K562 (cell line): ENCODE measurements at regions not wholly inside any gene's neighbourhood (a gene's known extent, or its start where the extent isn't known, plus 50 kb on each side); places are given as distances from the start of the nearest gene placed in this dataset.

ENCODE experiments used
- CBFA2T3 ChIP-seq: fragments of 450-650 bp; IDR thresholded peaks from 2 replicates; pipeline ENCODE4 v1.6.1; 2017
- CBX5 ChIP-seq: IDR thresholded peaks from 2 replicates; pipeline ENCODE4 v1.6.1; 2014; ENCODE audit warnings: low read depth, borderline replicate concordance
- GATA2 ChIP-seq: sonication (generic); formaldehyde crosslinking; IDR thresholded peaks from 2 replicates; pipeline ENCODE4 v1.4.0; 2020; ENCODE audit warnings: mild to moderate bottlenecking, missing genetic modification reagents
- MEF2D ChIP-seq: conservative IDR thresholded peaks from 2 replicates; pipeline ENCODE4 v1.6.1; 2016; ENCODE audit warnings: low read depth, missing genetic modification characterization, missing compliant biosample characterization
- NFIC ChIP-seq: fragments of 450-650 bp; IDR thresholded peaks from 2 replicates; pipeline ENCODE4 v1.6.1; 2017; ENCODE audit warnings: mild to moderate bottlenecking, inconsistent platforms
- NR2C2 ChIP-seq, 2 experiments: fragments of 200-800 bp in 1 of 2; sonication (Bioruptor generic) in 1 of 2; sonication (generic) in 1 of 2; formaldehyde crosslinking in 1 of 2; IDR thresholded peaks; 2 replicates each; pipeline versions ENCODE4 v1.6.1 to v1.8.0; 2016 to 2022; ENCODE audit warnings: mild to moderate bottlenecking in 1 of 2, missing compliant biosample characterization in 1 of 2, missing genetic modification characterization in 1 of 2, missing genetic modification reagents in 1 of 2
- PCBP1 ChIP-seq: fragments of 200-400 bp; formaldehyde crosslinking; IDR thresholded peaks from 2 replicates; pipeline ENCODE4 v1.6.1; 2018; ENCODE audit warnings: mild to moderate bottlenecking, low read depth, low read length; ENCODE audit not compliant: poor library complexity, severe bottlenecking
- PHB2 ChIP-seq: fragments of 450-650 bp; IDR thresholded peaks from 2 replicates; pipeline ENCODE4 v1.6.1; 2017; ENCODE audit warnings: low read depth
- POLR2AphosphoS5 ChIP-seq: IDR thresholded peaks from 2 replicates; pipeline ENCODE4 v1.6.1; 2011; ENCODE audit warnings: mild to moderate bottlenecking, low read depth, low read length, moderate library complexity; ENCODE audit not compliant: control insufficient read depth, insufficient read depth
- RBM39 ChIP-seq: fragments of 200-400 bp; formaldehyde crosslinking; optimal IDR thresholded peaks from 2 replicates; pipeline ENCODE3; 2018; ENCODE audit warnings: low read depth, low read length
- RNF219 ChIP-seq: fragments of 250-450 bp; sonication (Bioruptor Pico); IDR thresholded peaks from 2 replicates; pipeline ENCODE4 v1.5.0; 2022; ENCODE audit warnings: mild to moderate bottlenecking
- TAF15 ChIP-seq: fragments of 200-400 bp; formaldehyde crosslinking; IDR thresholded peaks from 2 replicates; pipeline ENCODE4 v1.6.1; 2017; ENCODE audit warnings: mild to moderate bottlenecking, low read depth, low read length, moderate library complexity
- TEAD2 ChIP-seq: fragments of 450-650 bp; IDR thresholded peaks from 2 replicates; pipeline ENCODE4 v1.6.1; 2016; ENCODE audit warnings: missing genetic modification characterization, control low read depth, missing compliant biosample characterization
- ZFPM2 ChIP-seq: fragments of 250-450 bp; sonication (Bioruptor Pico); IDR thresholded peaks from 2 replicates; pipeline ENCODE4 v1.5.1; 2022; ENCODE audit warnings: mild to moderate bottlenecking
- ZKSCAN3 ChIP-seq: fragments of 250-450 bp; sonication (Bioruptor Pico); IDR thresholded peaks from 2 replicates; pipeline ENCODE4 v1.4.0; 2020
- ZNF175 ChIP-seq: fragments of 200-800 bp; sonication (Bioruptor generic); IDR thresholded peaks from 2 replicates; pipeline ENCODE4 v1.6.1; 2016; ENCODE audit warnings: low read depth, mild to moderate bottlenecking, missing genetic modification characterization, missing compliant biosample characterization
- ZNF408 ChIP-seq: fragments of 250-450 bp; sonication (Bioruptor Pico); IDR thresholded peaks from 2 replicates; pipeline ENCODE4 v1.4.0; 2020; ENCODE audit warnings: low read depth, mild to moderate bottlenecking, moderate library complexity
- ZNF444 ChIP-seq: fragments of 250-450 bp; sonication (Bioruptor Pico); IDR thresholded peaks from 2 replicates; pipeline ENCODE4 v1.4.0; 2020; ENCODE audit warnings: mild to moderate bottlenecking, moderate library complexity
- ZNF561 ChIP-seq: fragments of 450-650 bp; formaldehyde crosslinking; conservative IDR thresholded peaks from 2 replicates; pipeline ENCODE4 v1.4.0; 2020; ENCODE audit warnings: mild to moderate bottlenecking, moderate library complexity
- ZNF75A ChIP-seq: fragments of 450-650 bp; formaldehyde crosslinking; IDR thresholded peaks from 2 replicates; pipeline ENCODE4 v1.4.0; 2020; ENCODE audit warnings: mild to moderate bottlenecking
- TF ChIP-seq, protein P1 (sequence below): fragments of 200-800 bp; sonication (Bioruptor generic); IDR thresholded peaks from 2 replicates; pipeline ENCODE4 v1.6.1; 2017; ENCODE audit warnings: missing genetic modification characterization, missing compliant biosample characterization
- TF ChIP-seq, protein P2 (sequence below): fragments of 450-650 bp; IDR thresholded peaks from one replicate; pipeline ENCODE4 v1.6.1; 2018; ENCODE audit warnings: mild to moderate bottlenecking, moderate library complexity; ENCODE audit not compliant: partially characterized antibody
- TF ChIP-seq, protein P3 (sequence below): sonication (generic); IDR thresholded peaks from 2 replicates; pipeline ENCODE4 v1.6.1; 2016

DNA sequence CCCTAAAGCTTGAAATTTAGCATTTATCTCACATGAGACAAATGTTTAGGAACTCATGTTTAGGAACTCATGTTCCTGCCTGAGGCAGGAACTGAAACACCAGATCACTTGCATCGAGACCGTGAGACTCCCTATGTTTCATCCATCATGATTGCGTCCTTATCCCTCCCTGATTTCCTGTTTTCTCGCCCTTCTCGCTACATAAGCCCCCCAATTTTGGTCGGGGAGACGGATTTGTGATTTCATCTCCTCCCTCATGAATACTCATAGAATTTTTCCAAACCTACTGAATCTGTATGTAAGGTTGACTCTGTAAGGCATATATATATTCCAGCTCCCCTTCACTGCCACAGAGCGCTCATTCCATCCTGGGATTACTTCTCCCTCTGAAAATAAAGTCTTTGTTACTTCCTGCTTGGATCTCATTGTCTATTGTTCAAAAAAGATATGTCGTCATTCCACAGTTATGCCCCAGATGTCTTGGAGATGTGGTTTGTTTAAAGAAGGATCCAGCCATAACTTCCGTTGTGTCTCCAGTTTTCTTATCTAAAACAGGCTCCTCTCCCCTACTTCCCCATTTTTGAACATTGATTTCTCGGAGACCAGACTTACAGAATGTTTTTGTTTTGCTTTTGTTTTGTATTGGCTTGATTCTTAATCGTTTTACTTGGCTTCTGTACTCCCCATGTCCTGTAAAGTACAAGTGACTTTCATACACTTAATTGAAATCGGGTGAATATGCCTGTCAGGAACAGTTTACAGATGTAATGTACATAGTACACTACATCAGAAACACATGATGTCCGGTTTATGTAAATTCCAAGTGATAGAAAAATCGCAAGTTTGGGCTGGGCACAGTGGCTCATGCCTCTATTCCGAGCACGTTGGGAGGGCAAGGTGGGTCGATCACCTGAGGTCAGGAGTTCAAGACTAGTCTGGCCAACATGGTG is 118.7 kb downstream of the HFE start (continued):
- TF ChIP-seq PHB2 (no peak), NR2C2 (CRISPR knock-in tag; IDR thresholded peaks at IDR 0.05) (no peak), NR2C2 (tag; IDR thresholded peaks at IDR 0.05) (peak; percentile 45; the same call in 1 of the 2 replicates), CBX5 (no peak), ZFPM2 (CRISPR knock-in tag) (no peak), ZNF561 (no peak), ZNF444 (CRISPR knock-in tag) (no peak), ZNF408 (CRISPR knock-in tag) (no peak), PCBP1 (no peak), ZNF75A (CRISPR knock-in tag) (no peak), MEF2D (tag) (peak; percentile 63), ZKSCAN3 (CRISPR knock-in tag) (no peak), GATA2 (CRISPR knock-in tag) (peak; percentile 76; the same call in 1 of the 2 replicates), RBM39 (peak; percentile 71), POLR2AphosphoS5 (peak; percentile 46), TEAD2 (tag) (no peak), CBFA2T3 (peak; percentile 88), ZNF175 (CRISPR knock-in tag) (peak; percentile 57; the same call in 1 of the 2 replicates), NFIC (peak; percentile 40), TAF15 (no peak), RNF219 (CRISPR knock-in tag) (0 out of 2 replicates have a peak, but pooled peaks have one; percentile 65)
- TF ChIP-seq, protein P1, sequence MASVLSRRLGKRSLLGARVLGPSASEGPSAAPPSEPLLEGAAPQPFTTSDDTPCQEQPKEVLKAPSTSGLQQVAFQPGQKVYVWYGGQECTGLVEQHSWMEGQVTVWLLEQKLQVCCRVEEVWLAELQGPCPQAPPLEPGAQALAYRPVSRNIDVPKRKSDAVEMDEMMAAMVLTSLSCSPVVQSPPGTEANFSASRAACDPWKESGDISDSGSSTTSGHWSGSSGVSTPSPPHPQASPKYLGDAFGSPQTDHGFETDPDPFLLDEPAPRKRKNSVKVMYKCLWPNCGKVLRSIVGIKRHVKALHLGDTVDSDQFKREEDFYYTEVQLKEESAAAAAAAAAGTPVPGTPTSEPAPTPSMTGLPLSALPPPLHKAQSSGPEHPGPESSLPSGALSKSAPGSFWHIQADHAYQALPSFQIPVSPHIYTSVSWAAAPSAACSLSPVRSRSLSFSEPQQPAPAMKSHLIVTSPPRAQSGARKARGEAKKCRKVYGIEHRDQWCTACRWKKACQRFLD (CRISPR knock-in tag), result peak; percentile 70; the same call in 1 of the 2 replicates
- TF ChIP-seq, protein P2, sequence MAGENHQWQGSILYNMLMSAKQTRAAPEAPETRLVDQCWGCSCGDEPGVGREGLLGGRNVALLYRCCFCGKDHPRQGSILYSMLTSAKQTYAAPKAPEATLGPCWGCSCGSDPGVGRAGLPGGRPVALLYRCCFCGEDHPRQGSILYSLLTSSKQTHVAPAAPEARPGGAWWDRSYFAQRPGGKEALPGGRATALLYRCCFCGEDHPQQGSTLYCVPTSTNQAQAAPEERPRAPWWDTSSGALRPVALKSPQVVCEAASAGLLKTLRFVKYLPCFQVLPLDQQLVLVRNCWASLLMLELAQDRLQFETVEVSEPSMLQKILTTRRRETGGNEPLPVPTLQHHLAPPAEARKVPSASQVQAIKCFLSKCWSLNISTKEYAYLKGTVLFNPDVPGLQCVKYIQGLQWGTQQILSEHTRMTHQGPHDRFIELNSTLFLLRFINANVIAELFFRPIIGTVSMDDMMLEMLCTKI, result no peak
- TF ChIP-seq, protein P3, sequence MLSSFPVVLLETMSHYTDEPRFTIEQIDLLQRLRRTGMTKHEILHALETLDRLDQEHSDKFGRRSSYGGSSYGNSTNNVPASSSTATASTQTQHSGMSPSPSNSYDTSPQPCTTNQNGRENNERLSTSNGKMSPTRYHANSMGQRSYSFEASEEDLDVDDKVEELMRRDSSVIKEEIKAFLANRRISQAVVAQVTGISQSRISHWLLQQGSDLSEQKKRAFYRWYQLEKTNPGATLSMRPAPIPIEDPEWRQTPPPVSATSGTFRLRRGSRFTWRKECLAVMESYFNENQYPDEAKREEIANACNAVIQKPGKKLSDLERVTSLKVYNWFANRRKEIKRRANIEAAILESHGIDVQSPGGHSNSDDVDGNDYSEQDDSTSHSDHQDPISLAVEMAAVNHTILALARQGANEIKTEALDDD, result no peak
